Muscle of back (tissue), 3 donors: ENCODE measurements at regions not wholly inside any gene's neighbourhood (a gene's known extent, or its start where the extent isn't known, plus 50 kb on each side); places are given as distances from the start of the nearest gene placed in this dataset.
"Not testable (repeated sequence)": the region's sequence is repeated elsewhere in the genome, so short reads cannot be mapped to it uniquely, and the experiment has no call there.

ENCODE experiments used
- DNase-seq, 3 donors: peaks; one replicate each; pipeline versions ENCODE4 v3.0.0 to v3.0.0-alpha.2; 2013

DNA sequence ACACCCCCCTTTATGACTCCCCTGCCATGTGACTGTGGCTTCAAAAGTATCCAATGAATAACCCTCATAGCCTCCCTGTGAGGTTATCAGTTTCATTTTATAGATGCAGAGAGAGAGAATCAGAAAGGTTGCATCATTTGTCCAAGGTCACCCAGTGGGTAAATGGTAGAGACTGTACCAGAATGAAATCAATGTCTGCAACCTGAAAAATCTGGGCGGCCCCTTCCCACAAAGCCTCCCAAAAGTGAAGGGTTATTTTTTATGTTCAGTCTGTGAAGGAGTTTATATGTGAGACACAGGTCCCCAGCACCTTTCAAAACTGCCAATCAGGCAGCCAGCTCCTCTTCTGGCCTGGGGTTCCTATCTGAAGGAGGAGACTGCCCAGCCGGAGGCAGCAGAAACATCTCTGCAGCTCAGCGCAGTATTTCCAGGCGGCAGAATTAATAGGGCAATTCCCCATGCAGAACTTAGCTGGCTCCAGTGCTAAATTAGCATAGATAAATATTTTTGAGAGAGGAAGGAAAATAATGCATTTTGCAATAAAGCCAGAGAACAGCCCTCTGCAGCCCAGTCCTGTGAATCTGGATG lies 130.8 kb upstream of the PRR20G start:
- DNase-seq = no peak

- peak in 1 of 3 donors; percentile 41 for DNase-seq
Observed at GRCh38 chr3:127417709-127418559, 130.1 kb upstream of the PRR20G start.

DNA sequence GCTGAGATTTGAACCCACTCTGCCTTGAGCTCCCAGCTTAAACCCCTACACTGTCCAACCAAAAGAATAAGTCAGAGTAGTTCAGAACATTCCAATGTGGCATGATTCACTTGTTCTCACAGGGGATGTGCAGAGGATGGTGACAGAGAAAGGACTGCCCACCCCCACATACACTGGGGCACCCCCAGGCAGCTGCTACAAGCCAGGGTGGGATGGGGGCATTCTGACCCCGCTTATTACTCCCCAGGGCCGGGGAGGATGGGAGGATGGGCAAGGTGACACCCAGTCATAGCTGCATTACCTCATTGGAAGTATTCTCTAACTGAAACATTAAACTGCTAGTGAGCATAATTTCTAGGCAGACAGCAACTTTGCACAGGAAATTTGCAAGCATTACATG lies 126.0 kb upstream of the PRR20G start:
- no peak for DNase-seq

DNA sequence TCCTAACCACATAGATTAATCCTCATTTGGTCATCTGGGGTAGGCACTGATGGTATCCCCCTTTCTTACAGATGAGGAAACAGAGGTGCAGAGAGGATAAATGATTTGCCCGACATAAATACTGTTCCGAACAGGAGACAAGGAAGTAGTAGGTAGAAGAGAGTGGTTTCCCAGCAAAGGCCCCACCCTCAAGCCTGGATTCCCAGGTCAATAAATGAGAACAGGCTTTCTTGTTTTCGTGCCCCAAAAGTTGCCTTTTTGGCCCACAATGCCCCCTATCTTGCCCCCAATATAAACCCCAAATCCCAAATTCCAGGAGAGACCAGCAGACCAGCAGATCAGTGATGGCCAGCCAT lies 125.5 kb upstream of the PRR20G start:
- no peak for DNase-seq

DNA sequence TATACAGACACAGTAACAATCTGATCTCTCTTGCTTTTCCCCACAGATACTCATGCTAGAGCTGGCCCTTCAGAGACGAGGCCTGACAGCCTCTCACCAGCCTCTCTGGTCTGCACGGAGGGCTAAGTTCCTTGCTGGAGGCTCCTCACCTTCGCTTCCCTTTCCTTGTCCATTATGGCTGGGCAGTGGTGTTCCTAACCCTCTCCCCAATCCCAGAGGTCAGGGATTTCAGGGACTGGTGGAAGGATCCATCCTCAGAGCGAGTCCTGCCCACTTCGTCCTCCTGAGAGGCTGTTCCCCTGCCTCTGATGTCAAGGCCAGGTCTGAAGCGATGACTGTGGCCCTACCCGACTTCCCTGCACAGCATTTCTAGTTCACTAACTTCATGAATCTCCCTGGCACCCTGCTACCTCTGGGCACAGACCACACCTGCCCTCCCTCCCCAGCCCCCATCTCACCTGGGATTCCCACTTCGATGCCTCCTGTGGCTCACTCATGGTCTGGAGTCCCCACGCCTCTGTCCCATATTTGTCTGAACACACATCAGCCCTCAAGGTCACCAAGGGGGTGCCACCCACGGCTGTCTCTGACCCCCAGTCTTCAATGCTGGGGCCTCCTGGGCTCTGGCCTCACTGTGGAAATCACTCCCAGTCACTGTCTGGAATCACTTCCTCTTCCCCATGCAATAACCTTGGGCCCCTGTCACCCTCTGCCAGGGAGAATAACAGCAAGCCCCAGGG lies 124.9 kb upstream of the PRR20G start:
- no peak for DNase-seq

- DNase-seq = not testable (repeated sequence)
Observed at GRCh38 chr3:127411875-127412274, 124.0 kb upstream of the PRR20G start.

DNA sequence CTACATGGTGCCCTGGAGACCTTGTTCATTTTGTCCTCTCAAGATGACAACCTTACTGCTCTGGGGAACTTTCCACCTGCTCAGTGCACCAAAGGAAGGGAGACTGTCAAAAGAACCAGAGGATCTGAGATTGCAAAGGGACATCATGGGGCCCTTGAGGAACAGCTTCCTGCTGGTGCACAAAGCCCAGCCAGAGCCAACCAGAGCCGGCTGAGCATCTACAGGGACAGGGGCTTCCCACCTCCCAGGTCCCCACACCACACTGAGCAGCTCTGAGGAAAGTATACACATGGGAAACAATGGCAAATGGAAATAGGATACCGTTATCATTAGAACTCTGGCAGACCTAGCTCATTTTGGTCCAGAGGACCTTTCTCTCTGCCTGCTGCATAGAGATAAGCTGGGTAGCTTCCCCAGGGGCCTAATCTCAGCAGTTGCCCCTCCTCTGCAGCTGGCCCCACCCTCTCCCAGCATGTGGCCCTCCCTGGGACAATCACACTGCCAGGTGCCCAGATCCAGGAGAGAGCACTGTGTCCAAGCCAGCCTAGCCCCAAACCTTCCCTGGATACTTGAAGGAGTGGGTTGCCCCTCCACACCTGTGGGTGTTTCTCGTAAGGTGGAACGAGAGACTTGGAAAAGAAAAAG lies 123.4 kb upstream of the PRR20G start:
- DNase-seq = no peak

- no peak for DNase-seq
Observed at GRCh38 chr3:127410678-127411077, 122.8 kb upstream of the PRR20G start.

GRCh38 chr3:127410137-127410488 lies 122.3 kb upstream of the PRR20G start:
- no peak for DNase-seq

DNA sequence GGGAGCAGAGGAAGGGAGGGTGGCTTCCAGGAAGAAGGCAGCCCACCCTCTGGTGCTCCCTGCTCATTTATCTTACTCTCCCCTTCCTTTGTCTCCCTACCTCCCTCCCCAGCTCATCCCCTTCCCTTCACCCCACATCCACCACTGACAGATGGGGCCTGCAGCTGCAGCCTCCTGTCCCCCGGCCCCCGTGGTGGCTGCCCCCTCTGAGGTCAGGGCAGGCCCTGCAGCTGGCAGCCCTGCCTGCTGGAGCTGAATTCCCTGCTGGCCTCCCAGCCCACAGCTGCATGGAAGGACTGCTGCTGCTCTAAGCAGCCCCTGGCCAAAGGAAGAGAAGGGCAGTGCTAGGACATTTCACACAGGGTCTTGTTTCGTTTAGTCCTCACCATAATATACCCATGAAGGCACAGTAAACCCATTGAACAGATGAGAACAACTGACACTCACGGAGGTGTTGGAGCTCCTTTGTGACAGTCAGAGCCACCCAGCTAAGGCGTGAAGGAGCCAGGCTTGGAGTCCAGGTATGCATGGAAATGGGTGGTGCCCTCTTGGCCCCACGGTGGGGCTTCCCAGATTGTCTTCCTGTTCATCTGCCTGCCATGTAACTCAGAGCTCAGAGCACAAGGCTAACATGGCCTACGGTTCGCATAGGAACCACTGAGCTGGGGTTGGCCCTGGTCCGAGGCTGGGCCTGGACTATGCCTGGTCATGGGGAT lies 121.7 kb upstream of the PRR20G start:
- peak in 1 of 3 donors; percentile 51 for DNase-seq

GRCh38 chr3:127408684-127409420 lies 121.0 kb upstream of the PRR20G start:
- no peak for DNase-seq

DNA sequence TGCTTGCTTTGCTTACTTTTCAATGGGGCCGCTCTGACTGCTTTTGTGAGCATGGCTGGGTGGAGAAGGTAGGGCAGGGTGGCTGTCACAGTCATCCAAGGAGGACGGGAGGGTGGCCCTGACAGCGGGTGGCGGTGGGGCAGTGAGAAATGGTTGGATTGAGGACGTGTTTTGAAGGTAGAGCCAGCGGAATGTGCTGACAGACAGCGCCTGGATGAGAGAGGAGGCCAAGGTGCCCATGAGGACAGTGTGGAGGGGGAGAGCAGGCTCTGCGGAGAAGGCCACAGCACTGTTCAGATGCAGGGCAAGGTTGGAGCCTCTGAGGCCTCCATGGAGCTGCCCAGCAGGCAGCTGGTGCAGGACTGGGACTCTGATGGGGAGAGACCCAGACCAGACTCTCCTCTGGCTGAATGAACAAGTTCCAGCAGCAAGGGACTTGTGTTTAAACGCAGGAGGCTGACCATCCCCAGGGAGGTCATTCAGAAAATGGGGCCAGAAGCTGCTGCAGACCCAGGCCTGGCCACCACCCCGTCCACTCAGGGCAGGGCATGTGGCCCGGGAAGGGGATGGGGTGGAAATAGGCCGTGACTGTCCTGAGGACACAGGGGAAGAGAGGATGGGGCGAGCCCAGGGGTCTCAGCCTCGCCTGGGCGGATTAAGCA lies 120.3 kb upstream of the PRR20G start:
- no peak for DNase-seq

DNA sequence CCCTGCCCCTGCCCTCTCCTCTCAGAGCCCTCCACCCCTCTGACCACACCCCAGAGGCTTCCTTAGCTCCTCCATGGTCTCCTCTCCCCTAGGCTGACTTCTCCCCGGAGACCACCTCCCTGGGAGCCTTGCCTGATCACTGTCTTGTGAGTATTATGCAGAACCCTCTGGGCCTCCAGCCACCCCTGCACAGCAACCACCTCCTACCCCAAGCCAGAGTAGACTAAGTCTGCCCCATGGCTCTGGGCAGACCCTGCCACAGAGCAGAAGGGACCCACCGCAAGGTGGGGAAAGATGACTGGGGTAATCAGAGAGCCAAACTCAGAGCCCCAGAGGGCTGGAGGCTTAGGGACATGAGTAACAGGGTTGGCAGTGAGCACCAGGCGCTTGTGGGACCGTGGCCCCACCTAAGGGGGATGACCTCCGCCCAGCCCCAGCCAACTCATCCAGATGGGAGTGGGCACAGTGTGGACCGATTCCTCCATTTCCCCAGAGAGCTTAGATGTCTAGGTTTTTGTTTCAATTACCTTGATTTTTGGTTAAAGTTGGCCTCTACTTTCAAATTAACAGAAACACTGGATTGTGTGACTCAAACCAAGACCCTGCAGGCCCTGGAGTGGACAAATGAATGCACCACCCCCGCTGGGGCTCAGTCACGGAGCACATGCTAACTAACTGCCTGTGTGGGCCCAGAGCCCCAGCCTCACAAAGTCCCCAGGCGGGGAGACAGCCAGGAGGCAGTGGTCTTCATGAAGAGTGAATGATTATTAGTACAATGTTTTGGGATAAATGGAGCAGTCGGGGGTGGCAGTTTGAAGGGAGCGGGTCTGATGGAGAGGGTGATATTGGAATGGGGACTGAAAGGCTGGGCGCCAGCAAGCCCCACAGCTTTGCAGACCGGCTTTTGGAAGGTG lies 119.4 kb upstream of the PRR20G start:
- no peak for DNase-seq

GRCh38 chr3:127406309-127407025 lies 118.6 kb upstream of the PRR20G start:
- no peak for DNase-seq

- DNase-seq = no peak
Observed at GRCh38 chr3:127405791-127406190, 117.9 kb upstream of the PRR20G start.

DNA sequence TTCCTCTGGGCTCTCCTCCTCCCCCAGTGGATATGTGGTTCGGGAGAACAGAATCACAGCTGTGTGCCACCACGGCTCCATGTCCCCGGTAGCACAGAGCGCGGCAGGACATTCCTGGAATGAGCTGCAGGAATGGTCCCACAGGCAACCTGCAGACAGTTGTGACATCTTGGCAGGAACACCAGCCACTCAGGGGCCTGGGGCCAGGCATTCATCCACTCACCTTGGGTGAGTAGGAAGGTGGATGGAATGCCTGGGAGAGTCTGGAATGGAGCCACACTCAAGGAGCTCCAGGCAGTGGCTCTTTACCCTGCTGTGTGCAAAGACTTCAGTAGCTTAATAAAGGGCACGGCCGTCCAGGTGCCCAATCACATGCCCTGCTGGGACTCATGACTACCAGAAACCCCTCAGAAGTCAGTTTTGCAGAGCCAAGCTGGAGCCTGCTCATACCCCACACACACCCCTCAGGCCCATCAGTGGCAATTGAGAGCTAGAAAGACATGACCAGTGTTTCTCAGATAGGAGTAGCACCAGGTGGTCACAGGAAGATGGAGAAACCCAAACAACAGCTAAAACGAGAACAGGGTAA lies 117.3 kb upstream of the PRR20G start:
- no peak for DNase-seq

GRCh38 chr3:127404221-127405009 lies 116.6 kb upstream of the PRR20G start:
- DNase-seq = no peak
